HUES48 (cell line): ENCODE measurements at regions not wholly inside any gene's neighbourhood (a gene's known extent, or its start where the extent isn't known, plus 50 kb on each side); places are given as distances from the start of the nearest gene placed in this dataset.
"Not testable (repeated sequence)": the region's sequence is repeated elsewhere in the genome, so short reads cannot be mapped to it uniquely, and the experiment has no call there.

Source experiments
- H3K27ac ChIP-seq: one replicate; pipeline ENCODE4 v1.7.0; 2013; ENCODE audit warnings: low read depth, low read length, inconsistent platforms
- H3K27me3 ChIP-seq: 2 replicates; pipeline ENCODE4 v1.6.1; 2013; ENCODE audit warnings: mild to moderate bottlenecking, low read length; ENCODE audit not compliant: control insufficient read depth, insufficient read depth
- H3K36me3 ChIP-seq: 2 replicates; pipeline ENCODE4 v1.6.1; 2013; ENCODE audit warnings: low read length; ENCODE audit not compliant: control insufficient read depth, insufficient read depth
- H3K4me1 ChIP-seq: 2 replicates; pipeline ENCODE4 v1.6.1; 2013; ENCODE audit warnings: mild to moderate bottlenecking, low read length; ENCODE audit not compliant: control insufficient read depth, insufficient read depth
- H3K4me3 ChIP-seq: 2 replicates; pipeline ENCODE4 v1.5.1; 2013; ENCODE audit warnings: mild to moderate bottlenecking, low read depth, low read length
- H3K9ac ChIP-seq: 2 replicates; pipeline ENCODE4 v1.6.1; 2013; ENCODE audit warnings: mild to moderate bottlenecking, low read depth, low read length, moderate library complexity
- H3K9me3 ChIP-seq: 2 replicates; pipeline ENCODE4 v1.6.1; 2013; ENCODE audit warnings: low read length; ENCODE audit not compliant: control insufficient read depth, insufficient read depth

DNA sequence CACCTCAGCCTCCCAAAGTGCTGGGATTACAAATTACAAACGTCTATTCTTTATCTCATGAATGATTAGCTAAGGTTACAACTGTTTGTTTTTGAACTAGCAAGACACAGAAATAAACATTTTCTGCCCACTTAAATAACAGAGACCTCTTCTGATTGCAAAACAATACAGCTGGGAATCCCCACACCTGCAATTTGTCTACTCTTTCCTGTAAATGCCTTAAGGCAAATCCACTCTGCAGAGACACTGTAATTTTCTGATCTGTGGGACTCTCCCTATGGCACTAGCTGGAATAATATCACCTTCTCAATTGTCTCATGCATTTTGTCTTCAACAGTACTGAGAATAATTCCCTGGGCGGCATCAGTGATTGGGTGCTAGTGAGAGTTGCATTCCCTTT, 149.3 kb upstream of the FAM3C start:
- H3K36me3 ChIP-seq = no peaks in the 10 kb centered on the region
- no peak overlapping the region for H3K4me3 ChIP-seq
- H3K27me3 ChIP-seq = no peaks in the 10 kb centered on the region
- H3K9ac ChIP-seq = no peak overlapping the region
- H3K27ac ChIP-seq = no peak overlapping the region
- peaks cover 7% of the 10 kb centered on the region for H3K9me3 ChIP-seq
- no peaks in the 10 kb centered on the region for H3K4me1 ChIP-seq

- Histone ChIP-seq H3K27me3 (no peaks in the 10 kb centered on the region), H3K36me3 (no peaks in the 10 kb centered on the region), H3K4me1 (no peaks in the 10 kb centered on the region), H3K27ac (no peak overlapping the region), H3K4me3 (no peak overlapping the region), H3K9ac (no peak overlapping the region), H3K9me3 (peaks cover 7% of the 10 kb centered on the region)
Observed at GRCh38 chr7:121544726-121545125, 148.6 kb upstream of the FAM3C start.

- no peak overlapping the region for H3K27ac ChIP-seq
- H3K4me3 ChIP-seq = no peak overlapping the region
- no peak overlapping the region for H3K9ac ChIP-seq
- peaks cover 7% of the 10 kb centered on the region for H3K9me3 ChIP-seq
- no peaks in the 10 kb centered on the region for H3K36me3 ChIP-seq
- H3K27me3 ChIP-seq = no peaks in the 10 kb centered on the region
- H3K4me1 ChIP-seq = no peaks in the 10 kb centered on the region
Observed at GRCh38 chr7:121544238-121544637, 148.1 kb upstream of the FAM3C start.

- no peaks in the 10 kb centered on the region for H3K36me3 ChIP-seq
- peaks cover 7% of the 10 kb centered on the region for H3K9me3 ChIP-seq
- H3K27me3 ChIP-seq = no peaks in the 10 kb centered on the region
- H3K4me3 ChIP-seq = no peak overlapping the region
- H3K27ac ChIP-seq = no peak overlapping the region
- no peak overlapping the region for H3K9ac ChIP-seq
- no peaks in the 10 kb centered on the region for H3K4me1 ChIP-seq
Observed at GRCh38 chr7:121541457-121541856, 145.3 kb upstream of the FAM3C start.

DNA sequence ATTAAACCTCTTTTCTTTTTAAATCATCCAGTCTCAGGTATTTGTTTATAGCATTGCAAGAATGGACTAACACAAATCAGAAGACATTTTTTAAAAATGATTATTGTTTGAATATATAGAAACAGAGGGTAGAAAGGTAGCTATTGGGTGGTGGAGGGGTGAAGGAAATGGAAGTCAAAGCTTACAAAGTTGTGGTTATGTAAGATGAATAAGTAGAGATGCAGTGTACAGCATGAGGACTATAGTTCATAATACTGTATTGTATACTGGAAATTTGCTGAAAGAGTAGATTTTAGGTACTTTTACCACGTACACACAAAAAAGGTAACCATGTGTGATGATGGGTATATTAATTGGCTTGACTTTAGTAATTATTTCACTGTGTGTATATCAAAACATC, 144.0 kb upstream of the FAM3C start:
- Histone ChIP-seq H3K4me1 (no peaks in the 10 kb centered on the region), H3K27me3 (no peaks in the 10 kb centered on the region), H3K9ac (no peak overlapping the region), H3K4me3 (no peak overlapping the region), H3K36me3 (no peaks in the 10 kb centered on the region), H3K27ac (no peak overlapping the region), H3K9me3 (0 out of 2 replicates have a peak, but pooled peaks cover 3% of the 10 kb centered on the region)

DNA sequence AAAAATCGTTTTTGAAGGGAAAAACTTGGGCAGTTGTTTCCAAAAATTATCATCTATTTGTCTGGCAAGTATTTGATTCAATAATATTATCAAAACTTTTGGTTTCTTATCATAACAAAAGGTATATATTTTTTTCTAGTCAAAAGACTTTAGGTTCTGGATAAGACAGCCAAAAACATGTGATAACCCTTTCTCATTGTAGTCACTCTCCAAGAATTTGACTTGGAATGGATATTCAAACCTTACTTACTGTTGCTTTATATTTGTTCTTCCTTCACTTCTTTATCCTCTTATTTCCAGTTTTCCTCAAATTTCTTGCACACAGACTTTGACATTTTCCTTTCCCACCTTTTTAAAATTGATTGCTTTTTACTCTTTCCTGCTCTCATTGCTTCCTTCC, 140.9 kb upstream of the FAM3C start:
- Histone ChIP-seq H3K36me3 (no peaks in the 10 kb centered on the region), H3K27ac (no peak overlapping the region), H3K4me1 (no peaks in the 10 kb centered on the region), H3K27me3 (no peaks in the 10 kb centered on the region), H3K4me3 (no peak overlapping the region), H3K9ac (no peak overlapping the region), H3K9me3 (no peaks in the 10 kb centered on the region)

- H3K27me3 ChIP-seq = no peaks in the 10 kb centered on the region
- H3K4me1 ChIP-seq = no peaks in the 10 kb centered on the region
- no peak overlapping the region for H3K4me3 ChIP-seq
- H3K9me3 ChIP-seq = no peaks in the 10 kb centered on the region
- H3K27ac ChIP-seq = no peak overlapping the region
- no peak overlapping the region for H3K9ac ChIP-seq
- H3K36me3 ChIP-seq = no peaks in the 10 kb centered on the region
Observed at GRCh38 chr7:121531175-121532070, 135.3 kb upstream of the FAM3C start.

DNA sequence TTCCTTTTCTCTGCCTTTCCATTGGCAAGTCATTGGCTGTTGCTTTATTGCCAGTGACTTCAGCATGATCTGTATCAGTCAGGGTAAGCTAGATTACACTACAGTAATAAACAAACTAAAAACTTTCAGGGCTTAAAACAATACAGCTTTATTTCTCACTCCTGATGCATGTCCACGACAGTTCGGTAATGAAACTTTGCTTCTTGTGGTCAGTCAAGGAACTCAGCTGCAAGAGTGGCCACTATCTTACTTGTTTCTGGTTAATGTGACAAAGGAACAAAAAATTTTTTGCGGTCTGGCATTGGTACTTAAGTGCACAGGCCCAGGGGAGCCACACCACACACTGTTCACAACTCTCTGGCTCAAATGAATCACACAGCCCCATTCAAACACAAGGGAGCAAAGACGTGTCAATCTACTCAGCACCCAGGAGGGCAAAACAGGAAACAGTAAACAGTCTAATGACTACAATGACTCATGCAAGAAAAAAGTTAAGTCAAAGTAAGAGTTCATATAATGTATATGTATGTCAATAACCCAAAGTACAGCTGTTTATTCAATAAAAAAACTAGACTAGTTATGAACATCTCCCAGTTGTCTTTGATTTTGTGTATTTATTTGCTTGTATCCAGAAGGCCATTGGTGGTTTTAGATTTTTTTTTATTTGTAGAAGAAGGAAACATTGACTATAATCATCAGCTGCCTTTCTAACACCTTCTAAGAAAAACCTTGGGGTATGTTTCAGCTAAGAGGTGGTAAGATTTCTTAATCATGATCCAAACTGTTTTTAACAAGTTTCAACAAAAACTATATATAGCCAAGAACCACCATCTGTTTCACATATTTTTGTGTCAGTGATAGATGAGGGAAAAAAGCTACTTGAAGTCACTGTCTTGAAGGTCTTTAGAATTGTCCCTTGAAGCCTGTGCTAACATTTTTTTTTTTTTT, 134.4 kb upstream of the FAM3C start:
- no peaks in the 10 kb centered on the region for H3K36me3 ChIP-seq
- H3K27ac ChIP-seq = no peak overlapping the region
- H3K4me3 ChIP-seq = no peak overlapping the region
- no peaks in the 10 kb centered on the region for H3K4me1 ChIP-seq
- no peaks in the 10 kb centered on the region for H3K9me3 ChIP-seq
- no peak overlapping the region for H3K9ac ChIP-seq
- no peaks in the 10 kb centered on the region for H3K27me3 ChIP-seq

- Histone ChIP-seq H3K9me3 (no peaks in the 10 kb centered on the region), H3K9ac (no peak overlapping the region), H3K4me1 (no peaks in the 10 kb centered on the region), H3K27ac (no peak overlapping the region), H3K4me3 (no peak overlapping the region), H3K27me3 (no peaks in the 10 kb centered on the region), H3K36me3 (no peaks in the 10 kb centered on the region)
Observed at GRCh38 chr7:121529003-121529402, 132.9 kb upstream of the FAM3C start.

- not testable (repeated sequence) for H3K9ac ChIP-seq, H3K9me3 ChIP-seq, H3K36me3 ChIP-seq, H3K4me3 ChIP-seq, H3K4me1 ChIP-seq, H3K27ac ChIP-seq, H3K27me3 ChIP-seq
Observed at GRCh38 chr7:121526210-121526609, 130.1 kb upstream of the FAM3C start.
